IPS-18a (cell line): ENCODE measurements at regions not wholly inside any gene's neighbourhood (a gene's known extent, or its start where the extent isn't known, plus 50 kb on each side); places are given as distances from the start of the nearest gene placed in this dataset.
"Not testable (repeated sequence)": the region's sequence is repeated elsewhere in the genome, so short reads cannot be mapped to it uniquely, and the experiment has no call there.

Source experiments
- H3K27ac ChIP-seq: one replicate; pipeline ENCODE4 v1.5.1; 2013; ENCODE audit warnings: low read length
- H3K27me3 ChIP-seq: one replicate; pipeline ENCODE4 v1.6.1; 2013; ENCODE audit warnings: mild to moderate bottlenecking, low read length; ENCODE audit not compliant: control insufficient read depth, insufficient read depth
- H3K36me3 ChIP-seq: one replicate; pipeline ENCODE4 v1.6.1; 2013; ENCODE audit warnings: low read depth, low read length; ENCODE audit not compliant: control insufficient read depth
- H3K4me1 ChIP-seq: one replicate; pipeline ENCODE4 v1.6.1; 2013; ENCODE audit warnings: low read depth, low read length; ENCODE audit not compliant: control insufficient read depth
- H3K4me3 ChIP-seq: one replicate; pipeline ENCODE4 v1.5.1; 2013; ENCODE audit warnings: low read length
- H3K9ac ChIP-seq: one replicate; pipeline ENCODE4 v1.6.1; 2013; ENCODE audit warnings: mild to moderate bottlenecking, low read length, moderate library complexity
- H3K9me3 ChIP-seq: one replicate; pipeline ENCODE4 v1.6.1; 2013; ENCODE audit warnings: low read depth, low read length; ENCODE audit not compliant: control insufficient read depth

DNA sequence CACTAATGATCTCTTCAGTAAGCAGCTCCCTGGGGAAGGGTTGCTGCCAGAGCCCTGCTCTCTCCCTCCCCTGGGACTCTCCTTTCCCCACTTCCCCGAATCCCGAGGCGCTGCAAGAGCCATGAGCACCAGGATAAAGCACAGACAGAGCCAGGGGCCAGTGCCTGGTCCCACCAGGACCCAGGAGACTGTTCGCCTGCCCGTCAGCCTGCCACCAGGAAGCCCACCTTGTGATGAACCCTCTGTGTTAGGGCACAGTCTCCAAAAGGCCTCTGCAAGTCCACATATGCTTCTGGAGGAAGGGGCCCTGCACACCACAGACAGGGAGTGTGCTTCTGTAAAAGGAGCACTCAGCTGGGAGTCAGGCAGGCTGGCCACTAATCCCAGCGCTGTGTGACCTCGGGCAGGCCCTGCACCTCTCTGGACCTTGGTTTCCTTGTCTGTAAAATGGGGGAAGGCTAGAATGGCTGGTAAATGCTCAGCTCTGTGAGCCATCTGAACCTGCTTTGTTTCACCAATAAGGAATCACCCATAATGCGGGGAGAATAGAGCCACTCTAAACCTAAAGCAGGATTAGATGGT is 209.4 kb downstream of the TBC1D2B start:
- not testable (repeated sequence) for H3K9me3 ChIP-seq, H3K4me1 ChIP-seq

DNA sequence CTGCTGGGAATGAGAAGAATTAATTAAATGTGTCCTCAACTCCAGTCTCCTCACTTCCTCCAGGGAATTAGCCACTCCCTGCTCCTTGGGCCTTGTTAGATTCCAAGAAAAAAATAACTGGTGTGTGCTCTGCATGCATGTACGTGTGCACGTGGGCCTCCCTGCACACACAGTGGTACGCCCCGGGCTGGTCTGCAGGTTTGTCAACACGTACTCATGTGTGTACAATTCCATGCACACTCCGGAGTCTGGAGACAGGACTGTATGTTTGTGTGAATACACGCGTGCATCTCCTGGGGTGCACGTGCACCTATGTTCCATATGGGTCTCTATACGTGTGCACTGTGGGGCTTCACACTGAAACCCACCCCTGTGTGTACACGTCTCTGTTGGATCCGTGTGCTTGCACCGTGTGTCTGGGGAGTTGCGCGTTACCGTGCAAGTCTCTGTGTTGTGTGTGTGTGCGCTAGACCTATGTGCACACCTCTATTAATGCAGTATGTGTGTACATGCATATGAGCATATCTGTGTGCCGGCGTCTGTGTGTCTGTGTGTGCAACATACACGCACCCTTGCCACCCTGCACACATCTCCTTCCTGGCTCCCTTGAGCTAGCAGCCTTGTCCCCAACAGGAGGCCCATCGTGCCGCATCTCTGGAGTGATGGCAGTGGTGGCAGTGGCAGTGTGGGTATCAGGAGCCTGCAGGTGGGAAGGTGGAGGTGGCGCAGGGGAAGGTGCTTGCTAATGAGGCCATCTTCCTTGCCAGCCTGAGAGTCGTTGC is 210.1 kb downstream of the TBC1D2B start:
- Histone ChIP-seq H3K36me3 (no peaks in the 10 kb centered on the region), H3K9me3 (no peaks in the 10 kb centered on the region), H3K27me3 (no peaks in the 10 kb centered on the region), H3K9ac (no peak overlapping the region), H3K4me3 (no peak overlapping the region), H3K4me1 (peaks cover 9% of the 10 kb centered on the region), H3K27ac (no peak overlapping the region)

More for the DNA sequence above, 209.4 kb downstream of the TBC1D2B start:
- not testable (repeated sequence) for H3K9ac ChIP-seq, H3K36me3 ChIP-seq, H3K27ac ChIP-seq, H3K27me3 ChIP-seq, H3K4me3 ChIP-seq

DNA sequence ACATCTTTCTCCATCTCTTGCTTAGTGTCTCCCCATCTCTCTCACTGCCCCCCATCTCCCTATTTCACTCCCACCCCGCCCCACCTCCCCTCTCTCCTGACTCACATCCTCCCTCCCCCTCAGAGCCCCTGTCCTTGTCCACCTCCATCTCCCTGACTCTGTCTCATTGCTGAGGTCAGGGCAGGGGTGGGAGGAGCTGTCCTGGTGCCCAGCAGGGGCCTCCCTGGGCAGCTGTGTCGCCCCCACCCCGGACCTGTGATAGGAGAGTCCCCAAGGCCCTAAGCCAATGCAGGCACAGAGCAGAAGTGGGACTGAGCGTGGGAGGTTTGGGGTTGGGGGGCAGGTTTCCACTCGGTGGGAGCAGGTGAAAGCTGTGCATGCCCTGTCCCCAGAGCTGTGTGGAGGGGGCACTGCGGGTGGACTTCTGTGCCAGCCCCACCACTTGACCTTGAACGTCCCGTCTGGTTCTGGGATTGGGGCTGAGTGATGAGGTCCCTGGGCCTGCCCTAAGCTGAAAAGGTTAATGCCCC is 210.8 kb downstream of the TBC1D2B start:
- no peaks in the 10 kb centered on the region for H3K36me3 ChIP-seq
- peaks cover 9% of the 10 kb centered on the region for H3K4me1 ChIP-seq
- no peak overlapping the region for H3K27ac ChIP-seq
- no peaks in the 10 kb centered on the region for H3K9me3 ChIP-seq
- H3K4me3 ChIP-seq = no peak overlapping the region
- no peaks in the 10 kb centered on the region for H3K27me3 ChIP-seq
- H3K9ac ChIP-seq = no peak overlapping the region

DNA sequence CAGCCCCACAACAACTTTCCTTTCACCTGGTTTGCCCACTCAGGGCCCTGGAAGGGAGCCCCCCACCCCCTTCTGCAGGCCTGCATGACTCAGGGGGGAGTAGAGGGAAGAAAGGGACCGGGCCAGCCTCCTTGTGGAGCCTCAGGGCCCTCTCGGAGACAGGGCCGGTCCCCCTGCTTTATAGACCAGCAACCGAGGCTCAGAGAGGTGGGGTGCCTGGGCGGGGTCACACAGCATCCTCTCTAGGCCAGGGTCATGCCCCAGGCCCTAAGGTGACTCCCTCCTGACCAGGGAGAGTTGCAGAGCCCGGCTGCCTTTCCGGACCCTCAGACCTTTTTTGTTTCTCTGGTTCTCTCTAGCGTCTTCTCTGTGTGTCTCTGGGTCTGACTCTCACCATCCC is 211.3 kb downstream of the TBC1D2B start:
- Histone ChIP-seq H3K27ac (no peak overlapping the region), H3K36me3 (no peaks in the 10 kb centered on the region), H3K9ac (no peak overlapping the region), H3K4me1 (peaks cover 9% of the 10 kb centered on the region), H3K27me3 (no peaks in the 10 kb centered on the region), H3K9me3 (no peaks in the 10 kb centered on the region), H3K4me3 (no peak overlapping the region)

DNA sequence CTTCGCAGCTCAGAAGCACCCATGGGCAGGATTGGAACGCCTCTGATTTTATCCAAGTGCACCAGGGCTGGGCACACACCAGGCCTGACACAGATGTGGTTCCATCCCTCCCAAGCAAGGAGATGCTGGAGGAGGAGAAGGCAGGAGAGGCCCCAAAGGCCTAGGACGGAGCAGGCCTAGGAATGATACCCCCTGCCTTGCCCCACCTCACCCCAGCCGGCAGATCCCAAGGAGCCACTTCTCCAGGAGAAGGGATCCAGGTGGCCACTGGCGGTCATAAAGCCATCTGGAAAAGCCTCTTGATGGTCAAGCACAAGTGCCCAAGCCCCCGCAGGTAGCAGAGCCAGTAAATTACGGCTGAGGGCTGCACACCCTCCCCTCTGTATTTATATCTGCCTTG is 211.8 kb downstream of the TBC1D2B start:
- Histone ChIP-seq H3K4me1 (peaks cover 9% of the 10 kb centered on the region), H3K9ac (no peak overlapping the region), H3K27ac (no peak overlapping the region), H3K27me3 (no peaks in the 10 kb centered on the region), H3K36me3 (no peaks in the 10 kb centered on the region), H3K9me3 (no peaks in the 10 kb centered on the region), H3K4me3 (no peak overlapping the region)

DNA sequence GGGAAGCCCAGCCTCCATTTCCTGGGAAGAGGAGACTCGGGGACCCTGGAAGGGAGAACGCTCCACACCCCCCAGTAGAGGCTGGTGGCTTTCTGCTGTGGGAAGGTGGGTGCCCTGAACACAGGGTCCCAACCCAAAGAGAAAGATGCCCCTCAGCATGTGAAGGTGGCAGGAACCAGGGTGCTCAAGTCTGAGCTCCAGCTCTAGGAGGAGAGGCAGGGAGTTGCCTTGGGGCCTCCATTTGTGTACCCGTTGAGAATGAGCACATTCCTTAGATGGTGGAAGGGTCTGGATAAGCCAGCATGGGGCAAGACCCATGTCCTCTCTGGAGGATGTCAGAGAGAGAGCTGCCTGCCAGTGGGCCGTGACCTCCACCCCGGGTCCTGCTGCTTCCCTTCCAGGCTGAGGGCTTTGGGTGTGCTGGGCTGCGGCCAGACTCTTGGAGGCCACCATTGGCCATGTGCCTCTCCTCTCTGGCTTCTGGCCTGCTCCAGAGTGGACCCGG is 212.4 kb downstream of the TBC1D2B start:
- Histone ChIP-seq H3K9ac (no peak overlapping the region), H3K4me3 (no peak overlapping the region), H3K27me3 (no peaks in the 10 kb centered on the region), H3K36me3 (no peaks in the 10 kb centered on the region), H3K9me3 (no peaks in the 10 kb centered on the region), H3K4me1 (peaks cover 9% of the 10 kb centered on the region), H3K27ac (no peak overlapping the region)

DNA sequence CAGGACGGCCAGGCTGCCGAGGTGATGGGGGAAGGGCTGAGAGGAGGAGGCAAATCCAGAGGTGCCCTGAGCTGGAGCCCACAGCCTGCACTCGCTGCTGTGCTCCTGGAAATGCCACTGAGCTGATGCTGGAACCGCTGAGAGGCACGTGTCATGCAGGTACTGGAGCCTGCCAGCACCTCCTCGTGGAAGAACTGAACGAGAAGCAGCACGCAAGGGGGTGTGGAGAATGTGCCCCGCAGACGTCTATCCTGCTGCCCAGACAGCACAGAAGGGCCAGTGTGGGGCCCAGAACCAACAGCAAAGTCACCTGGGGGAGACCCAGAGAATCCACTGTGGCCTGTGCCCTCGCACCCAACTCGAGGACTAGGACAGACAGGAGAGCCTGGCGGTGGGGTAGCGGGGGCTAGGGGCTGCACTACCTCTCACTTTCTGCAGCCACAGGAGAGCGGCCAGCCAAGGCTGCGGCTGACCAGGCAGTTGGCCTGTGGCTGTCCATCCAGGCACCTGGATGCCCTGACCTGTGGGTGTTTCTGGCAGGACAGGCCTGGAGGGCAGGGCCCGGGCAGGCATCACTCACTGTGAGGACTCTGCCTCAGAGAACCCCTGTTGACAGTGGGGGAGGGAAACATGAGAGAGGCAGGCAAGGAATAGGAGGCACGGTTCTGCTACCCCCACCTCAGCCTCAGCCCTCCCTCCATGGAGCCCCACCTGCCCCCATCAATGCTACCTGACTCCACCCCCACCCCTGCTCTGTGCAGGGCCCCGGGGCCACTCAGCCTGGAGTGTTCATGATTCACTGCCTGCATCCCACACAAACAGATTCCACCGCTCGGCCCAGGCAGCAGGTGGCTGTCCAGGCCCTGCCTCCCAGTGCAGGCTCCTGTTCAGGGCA is 213.1 kb downstream of the TBC1D2B start:
- no peak overlapping the region for H3K9ac ChIP-seq
- peaks cover 9% of the 10 kb centered on the region for H3K4me1 ChIP-seq
- H3K4me3 ChIP-seq = no peak overlapping the region
- no peaks in the 10 kb centered on the region for H3K27me3 ChIP-seq
- H3K27ac ChIP-seq = no peak overlapping the region
- no peaks in the 10 kb centered on the region for H3K36me3 ChIP-seq
- no peaks in the 10 kb centered on the region for H3K9me3 ChIP-seq

DNA sequence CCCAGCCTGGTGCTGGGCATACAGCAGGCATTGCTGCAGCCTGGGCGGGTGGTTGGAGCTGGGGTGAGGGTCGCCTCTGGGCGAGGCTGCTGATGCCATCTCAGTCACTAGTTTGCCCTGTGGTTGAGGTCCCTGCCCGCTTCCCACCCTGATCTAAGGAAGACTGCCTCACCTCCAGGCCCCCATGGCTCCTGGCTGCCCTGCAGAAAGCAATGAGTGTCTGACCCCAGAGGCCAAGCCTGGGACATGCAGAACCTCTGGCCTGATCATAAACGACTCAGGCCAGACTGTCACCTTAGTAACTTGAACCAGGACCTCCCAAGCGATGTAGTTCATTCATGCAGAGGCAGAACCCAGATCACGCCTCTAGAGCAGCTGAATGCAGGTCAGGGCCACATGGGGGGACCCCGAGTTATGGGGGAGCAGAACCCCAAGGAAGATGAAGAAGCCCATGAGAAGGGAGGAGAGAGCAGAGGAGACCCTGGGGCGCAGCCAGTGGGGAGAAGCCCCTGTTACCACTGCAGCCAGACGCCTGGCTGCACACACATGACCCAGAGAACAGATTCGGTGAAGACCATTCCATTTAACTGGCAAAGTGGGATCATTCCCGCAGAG is 213.9 kb downstream of the TBC1D2B start:
- Histone ChIP-seq H3K9ac (no peak overlapping the region), H3K4me1 (peaks cover 9% of the 10 kb centered on the region), H3K27ac (no peak overlapping the region), H3K27me3 (no peaks in the 10 kb centered on the region), H3K36me3 (no peaks in the 10 kb centered on the region), H3K4me3 (no peak overlapping the region), H3K9me3 (no peaks in the 10 kb centered on the region)

DNA sequence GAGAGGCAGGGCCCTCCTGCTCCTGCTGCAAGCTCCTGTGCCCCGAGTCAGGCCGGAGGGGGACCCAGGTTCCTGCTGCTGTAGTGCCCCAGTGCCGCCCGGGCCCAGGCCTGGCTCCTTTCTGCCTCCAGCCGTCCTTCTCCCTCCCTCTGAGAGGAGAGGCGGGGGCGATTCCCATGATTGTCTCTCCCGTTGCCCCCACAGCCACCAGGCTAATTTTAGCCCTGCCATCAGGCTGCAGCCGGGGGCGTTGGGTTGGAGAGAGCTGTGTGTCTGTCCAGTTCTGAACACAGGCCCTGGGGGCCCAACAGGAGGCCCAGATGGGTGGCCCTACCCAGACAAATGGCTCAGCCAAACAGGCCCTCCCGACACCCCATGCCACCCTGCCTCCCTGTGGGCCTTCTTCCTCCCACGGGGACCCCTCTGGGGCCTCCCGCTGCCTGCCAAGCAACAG is 214.8 kb downstream of the TBC1D2B start:
- no peak overlapping the region for H3K4me3 ChIP-seq
- H3K4me1 ChIP-seq = peaks cover 9% of the 10 kb centered on the region
- no peaks in the 10 kb centered on the region for H3K36me3 ChIP-seq
- no peak overlapping the region for H3K9ac ChIP-seq
- H3K27me3 ChIP-seq = no peaks in the 10 kb centered on the region
- H3K9me3 ChIP-seq = no peaks in the 10 kb centered on the region
- no peak overlapping the region for H3K27ac ChIP-seq

DNA sequence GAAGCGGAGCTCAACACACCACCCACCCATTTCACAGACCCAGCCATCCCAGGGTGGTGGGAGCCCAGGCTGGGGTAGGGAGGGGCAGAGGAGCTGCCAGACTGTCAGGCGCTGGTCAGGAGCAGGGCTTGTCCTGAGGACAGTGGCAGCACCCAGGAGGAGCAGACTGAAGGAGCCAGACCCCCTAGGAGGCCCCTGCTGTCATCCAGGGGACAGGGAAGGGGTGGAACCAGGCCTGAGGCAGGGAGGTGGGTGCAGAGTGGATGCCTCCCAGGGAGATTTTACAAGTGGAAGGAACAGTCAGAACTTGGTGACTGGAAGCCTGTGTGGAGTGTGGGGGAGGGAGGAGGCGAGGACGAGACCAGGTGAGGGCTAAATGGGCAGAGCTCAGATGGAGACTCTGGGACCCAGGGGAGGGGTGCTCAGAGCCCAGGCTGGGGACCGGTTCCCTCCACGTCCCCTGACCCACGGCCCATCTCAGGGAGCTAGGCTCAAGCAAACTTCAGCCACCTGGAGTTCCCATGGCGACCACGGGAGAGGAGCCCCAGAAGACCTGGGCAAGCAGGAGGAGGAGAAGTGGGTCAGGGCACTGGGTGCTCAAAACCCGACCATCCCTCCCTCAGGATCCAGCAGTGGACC is 215.4 kb downstream of the TBC1D2B start:
- not testable (repeated sequence) for H3K4me3 ChIP-seq, H3K9me3 ChIP-seq, H3K36me3 ChIP-seq, H3K9ac ChIP-seq, H3K27me3 ChIP-seq, H3K27ac ChIP-seq, H3K4me1 ChIP-seq
